ENCODE measurements at regions not wholly inside any gene's neighbourhood (a gene's known extent, or its start where the extent isn't known, plus 50 kb on each side); places are given as distances from the start of the nearest gene placed in this dataset.

GRCh38 chr2:190783513-190784263 is 96.9 kb upstream of the GLS start:
- no peak for TF ChIP-seq CTCF (IDR thresholded peaks at IDR 0.05)
- TF ChIP-seq POLR2A (IDR thresholded peaks at IDR 0.05), result no peak

Measured in breast epithelium (tissue), 3 donors.